HEK293 (cell line): ENCODE measurements at regions not wholly inside any gene's neighbourhood (a gene's known extent, or its start where the extent isn't known, plus 50 kb on each side); places are given as distances from the start of the nearest gene placed in this dataset.

Experiments
- CTCF ChIP-seq: fragments of 450-650 bp; formaldehyde crosslinking; IDR thresholded peaks from 2 replicates; pipeline ENCODE4 v1.5.1; 2016; ENCODE audit warnings: missing biosample characterization, missing genetic modification characterization
- ZNF311 ChIP-seq: fragments of 450-650 bp; formaldehyde crosslinking; IDR thresholded peaks from 2 replicates; pipeline ENCODE4 v1.5.1; 2017; ENCODE audit warnings: missing biosample characterization, missing genetic modification characterization, borderline replicate concordance
- ZNF501 ChIP-seq: fragments of 450-650 bp; formaldehyde crosslinking; IDR thresholded peaks from 2 replicates; pipeline ENCODE4 v1.5.1; 2016; ENCODE audit warnings: missing biosample characterization, missing genetic modification characterization
- ZNF513 ChIP-seq: fragments of 450-650 bp; IDR thresholded peaks from 2 replicates; pipeline ENCODE4 v1.5.1; 2018; ENCODE audit warnings: missing biosample characterization, missing genetic modification characterization
- ZNF791 ChIP-seq: fragments of 450-650 bp; formaldehyde crosslinking; IDR thresholded peaks from 2 replicates; pipeline ENCODE4 v1.5.1; 2016; ENCODE audit warnings: missing biosample characterization, missing genetic modification characterization
- TF ChIP-seq, protein P1 (sequence below): fragments of 450-650 bp; formaldehyde crosslinking; IDR thresholded peaks from 2 replicates; pipeline ENCODE4 v1.5.1; 2016; ENCODE audit warnings: missing biosample characterization, missing genetic modification characterization

DNA sequence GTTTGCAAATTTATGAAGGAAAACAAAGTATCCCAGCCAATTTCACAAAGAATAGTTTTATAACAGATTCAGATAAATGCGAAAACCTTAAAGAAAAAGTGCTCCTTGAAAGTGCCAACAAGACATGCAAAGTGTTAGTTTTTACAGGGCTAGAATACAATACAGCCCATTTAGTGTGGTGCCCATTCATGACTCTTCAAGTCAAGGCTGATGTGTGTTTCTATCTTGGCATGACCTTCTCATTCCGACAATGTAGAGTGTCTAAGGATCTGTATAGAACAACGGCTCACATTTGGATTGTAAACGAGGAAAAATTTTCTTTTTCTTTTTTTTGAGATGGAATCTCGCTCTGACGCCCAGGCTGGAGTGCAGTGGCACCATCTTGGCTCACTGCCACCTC, 205.2 kb upstream of the SEMA6A start:
- no peak for TF ChIP-seq ZNF501 (tag by site-specific recombination)
- TF ChIP-seq, protein P1, sequence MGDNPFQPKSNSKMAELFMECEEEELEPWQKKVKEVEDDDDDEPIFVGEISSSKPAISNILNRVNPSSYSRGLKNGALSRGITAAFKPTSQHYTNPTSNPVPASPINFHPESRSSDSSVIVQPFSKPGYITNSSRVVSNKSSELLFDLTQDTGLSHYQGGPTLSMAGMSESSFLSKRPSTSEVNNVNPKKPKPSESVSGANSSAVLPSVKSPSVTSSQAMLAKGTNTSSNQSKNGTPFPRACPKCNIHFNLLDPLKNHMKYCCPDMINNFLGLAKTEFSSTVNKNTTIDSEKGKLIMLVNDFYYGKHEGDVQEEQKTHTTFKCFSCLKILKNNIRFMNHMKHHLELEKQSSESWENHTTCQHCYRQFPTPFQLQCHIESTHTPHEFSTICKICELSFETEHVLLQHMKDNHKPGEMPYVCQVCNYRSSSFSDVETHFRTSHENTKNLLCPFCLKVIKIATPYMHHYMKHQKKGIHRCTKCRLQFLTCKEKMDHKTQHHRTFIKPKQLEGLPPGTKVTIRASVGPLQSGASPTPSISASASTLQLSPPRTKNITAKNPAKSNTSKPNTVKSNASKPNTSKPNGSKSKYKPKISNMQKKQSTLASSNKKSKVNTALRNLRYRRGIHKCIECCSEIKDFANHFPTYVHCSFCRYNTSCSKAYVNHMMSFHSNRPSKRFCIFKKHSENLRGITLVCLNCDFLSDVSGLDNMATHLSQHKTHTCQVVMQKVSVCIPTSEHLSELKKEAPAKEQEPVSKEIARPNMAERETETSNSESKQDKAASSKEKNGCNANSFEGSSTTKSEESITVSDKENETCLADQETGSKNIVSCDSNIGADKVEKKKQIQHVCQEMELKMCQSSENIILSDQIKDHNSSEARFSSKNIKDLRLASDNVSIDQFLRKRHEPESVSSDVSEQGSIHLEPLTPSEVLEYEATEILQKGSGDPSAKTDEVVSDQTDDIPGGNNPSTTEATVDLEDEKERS (tag by site-specific recombination) = no peak
- TF ChIP-seq CTCF (tag by site-specific recombination) = no peak
- TF ChIP-seq ZNF311 (tag by site-specific recombination) = no peak
- TF ChIP-seq ZNF513 = no peak
- no peak for TF ChIP-seq ZNF791
